Vagina (tissue), 2 donors: ENCODE measurements at regions not wholly inside any gene's neighbourhood (a gene's known extent, or its start where the extent isn't known, plus 50 kb on each side); places are given as distances from the start of the nearest gene placed in this dataset.

Experiments used
- CTCF ChIP-seq, 3 experiments: fragments of 450-650 bp in 2 of 3; fragments of 200-600 bp in 1 of 3; sonication (generic) in 1 of 3; IDR thresholded peaks; one replicate each; pipeline ENCODE4 v1.5.1; 2017 to 2019; ENCODE audit warnings: antibody characterized with exemption in 3 of 3, mild to moderate bottlenecking in 2 of 3, moderate library complexity in 2 of 3
- POLR2A ChIP-seq, 2 donors: fragments of 450-650 bp; IDR thresholded peaks; one replicate each; pipeline ENCODE4 v1.6.1; 2017; ENCODE audit warnings: antibody characterized with exemption in 2 of 2, mild to moderate bottlenecking in 2 of 2, moderate library complexity in 2 of 2

DNA sequence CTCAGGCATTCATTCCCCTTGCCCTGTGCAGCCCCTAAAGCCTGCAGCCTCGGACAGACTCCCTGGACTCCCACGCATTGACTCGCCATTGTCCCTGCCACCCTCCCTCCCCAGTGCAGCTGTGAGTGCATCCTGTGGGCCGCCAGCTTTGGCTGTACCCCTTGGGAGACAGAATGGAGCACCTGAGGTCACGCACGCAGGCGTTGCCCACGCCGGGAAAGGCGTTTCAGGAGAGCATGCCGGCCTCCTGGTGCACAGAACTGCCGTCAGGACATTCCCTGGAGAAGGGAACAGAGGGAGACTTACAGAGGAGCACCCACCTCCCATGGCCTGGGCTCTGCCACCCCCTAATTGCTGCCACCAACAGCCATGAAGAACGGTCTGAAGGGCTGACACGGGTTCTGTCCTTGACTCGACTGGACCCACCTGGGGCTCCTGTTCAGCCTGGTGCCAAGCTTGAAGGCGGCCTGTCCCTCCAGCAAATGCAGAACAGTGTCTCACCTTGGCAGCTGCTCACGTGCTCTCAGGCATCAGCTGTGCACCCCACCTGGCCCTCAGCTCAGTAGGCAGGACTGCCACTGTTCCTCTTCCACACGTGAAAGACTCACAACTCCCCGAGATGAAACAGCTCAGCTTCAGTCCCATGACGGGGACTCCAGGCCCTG, 503.8 kb downstream of the BRD1 start:
- TF ChIP-seq CTCF (IDR thresholded peaks at IDR 0.05) (no peak), POLR2A (IDR thresholded peaks at IDR 0.05) (no peak)
